H1 (cell line): ENCODE measurements at regions not wholly inside any gene's neighbourhood (a gene's known extent, or its start where the extent isn't known, plus 50 kb on each side); places are given as distances from the start of the nearest gene placed in this dataset.

Experiments
- CTCF ChIA-PET: fragments of 300-600 bp; sonication (Branson Sonifier 250); formaldehyde crosslinking; loops from one replicate; lab custom pipeline; 2021; ENCODE audit not compliant: partially characterized antibody; lab: Charles Lee
- POLR2A ChIA-PET: fragments of 300-600 bp; sonication (Branson Sonifier 250); formaldehyde crosslinking; loops from one replicate; lab custom pipeline; 2021; ENCODE audit warnings: inconsistent platforms; ENCODE audit not compliant: partially characterized antibody; lab: Charles Lee
- DNase-seq, 2 experiments: peaks; one replicate each; pipeline versions ENCODE4 v3.0.0 to v3.0.0-alpha.2; 2010 to 2022; ENCODE audit warnings: low spot score in 2 of 2, low read depth in 1 of 2, mixed read lengths in 1 of 2
- FAIRE-seq: peaks from 2 replicates; lab custom pipeline; 2011; peaks lifted over from hg19 to GRCh38; lab: Jason Lieb, UNC
- H2AFZ ChIP-seq: 2 replicates; pipeline ENCODE4 v1.8.1; 2012; ENCODE audit warnings: low read length, inconsistent platforms
- H2AK5ac ChIP-seq: 2 replicates; pipeline ENCODE4 v1.6.1; 2013; ENCODE audit warnings: low read depth, low read length
- H2BK120ac ChIP-seq: replicated peaks from 2 replicates; pipeline ENCODE3; 2013; ENCODE audit warnings: low read depth, low read length, inconsistent platforms
- H2BK12ac ChIP-seq: 2 replicates; pipeline ENCODE4 v1.6.1; 2013; ENCODE audit warnings: low read depth, low read length
- H2BK15ac ChIP-seq: 2 replicates; pipeline ENCODE4 v1.6.1; 2013; ENCODE audit warnings: low read length
- H2BK20ac ChIP-seq: 2 replicates; pipeline ENCODE4 v1.6.1; 2013; ENCODE audit warnings: low read length
- H2BK5ac ChIP-seq: 2 replicates; pipeline ENCODE4 v1.6.1; 2013; ENCODE audit warnings: low read depth, low read length
- H3K14ac ChIP-seq: 2 replicates; pipeline ENCODE4 v1.6.1; 2013; ENCODE audit warnings: inconsistent platforms; ENCODE audit not compliant: insufficient read length
- H3K18ac ChIP-seq: 2 replicates; pipeline ENCODE4 v1.6.1; 2013; ENCODE audit warnings: low read length; ENCODE audit errors: extremely low read depth
- H3K23ac ChIP-seq: 2 replicates; pipeline ENCODE4 v1.6.1; 2013; ENCODE audit warnings: inconsistent platforms; ENCODE audit not compliant: insufficient read length
- H3K23me2 ChIP-seq: 2 replicates; pipeline ENCODE4 v1.6.1; 2013; ENCODE audit warnings: low read depth, low read length
- H3K27ac ChIP-seq: 2 replicates; pipeline ENCODE4 v1.6.1; 2011; ENCODE audit warnings: low read depth, low read length, inconsistent platforms
- H3K27me3 ChIP-seq, 4 experiments: replicated peaks in 1 of 4; 1 replicate in 1 of 4; 2 replicates in 3 of 4; pipeline versions ENCODE4 v1.6.1 to v1.8.1; 2011 to 2013; ENCODE audit warnings: low read length in 3 of 4, mild to moderate bottlenecking in 3 of 4, inconsistent platforms in 2 of 4, mixed read lengths in 2 of 4, moderate library complexity in 1 of 4; ENCODE audit not compliant: control insufficient read depth in 3 of 4, insufficient read depth in 3 of 4; ENCODE audit errors: extremely low read depth in 1 of 4
- H3K36me3 ChIP-seq, 4 experiments: 2 replicates each; pipeline versions ENCODE4 v1.6.1 to v1.8.1; 2011 to 2013; ENCODE audit warnings: mild to moderate bottlenecking in 4 of 4, low read length in 3 of 4, moderate library complexity in 2 of 4, control low read depth in 1 of 4, inconsistent platforms in 1 of 4; ENCODE audit not compliant: insufficient read depth in 4 of 4, control insufficient read depth in 2 of 4
- H3K4ac ChIP-seq: replicated peaks from 2 replicates; pipeline ENCODE3; 2013; ENCODE audit warnings: low read length, low read depth, mixed read lengths, inconsistent platforms; ENCODE audit not compliant: insufficient read length
- H3K4me1 ChIP-seq, 4 experiments: replicated peaks in 1 of 4; 1 replicate in 1 of 4; 2 replicates in 3 of 4; pipeline versions ENCODE4 v1.6.1 to v1.8.1; 2011 to 2013; ENCODE audit warnings: low read length in 3 of 4, inconsistent platforms in 2 of 4, mixed read lengths in 1 of 4; ENCODE audit not compliant: insufficient read depth in 4 of 4, control insufficient read depth in 3 of 4
- H3K4me2 ChIP-seq, 2 experiments: 2 replicates each; pipeline versions ENCODE4 v1.6.1 to v1.8.1; 2011 to 2013; ENCODE audit warnings: low read depth in 2 of 2, low read length in 2 of 2, control low read depth in 1 of 2, inconsistent platforms in 1 of 2, mild to moderate bottlenecking in 1 of 2; ENCODE audit not compliant: insufficient read depth in 1 of 2
- H3K4me3 ChIP-seq, 4 experiments: fragments of 200-600, 300-600 bp in 1 of 4; sonication (generic), shearing (Covaris generic), sonication (Bioruptor Twin) in 1 of 4; 2 replicates each; pipeline versions ENCODE4 v1.5.1 to v1.8.1; 2011 to 2016; ENCODE audit warnings: low read length in 4 of 4, low read depth in 3 of 4, control low read depth in 2 of 4, inconsistent platforms in 2 of 4, mild to moderate bottlenecking in 2 of 4, mixed read lengths in 1 of 4, moderate library complexity in 1 of 4; ENCODE audit not compliant: insufficient read depth in 2 of 4; ENCODE audit errors: extremely low read depth in 1 of 4
- H3K56ac ChIP-seq: replicated peaks from 2 replicates; pipeline ENCODE3; 2013; ENCODE audit warnings: low read depth, mild to moderate bottlenecking, mixed read lengths, low read length, inconsistent platforms; ENCODE audit not compliant: insufficient read length
- H3K79me1 ChIP-seq: 2 replicates; pipeline ENCODE4 v1.6.1; 2013; ENCODE audit warnings: low read depth, low read length, control low read depth
- H3K79me2 ChIP-seq, 2 experiments: 2 replicates each; pipeline versions ENCODE4 v1.6.1 to v1.8.1; 2012 to 2013; ENCODE audit warnings: low read length in 2 of 2, mild to moderate bottlenecking in 2 of 2, inconsistent platforms in 1 of 2; ENCODE audit not compliant: insufficient read depth in 2 of 2, control insufficient read depth in 1 of 2
- H3K9ac ChIP-seq, 4 experiments: replicated peaks in 1 of 4; 1 replicate in 1 of 4; 2 replicates in 3 of 4; pipeline versions ENCODE4 v1.6.1 to v1.8.1; 2011 to 2013; ENCODE audit warnings: low read depth in 3 of 4, low read length in 3 of 4, control low read depth in 2 of 4, mild to moderate bottlenecking in 2 of 4, moderate library complexity in 2 of 4, inconsistent platforms in 1 of 4; ENCODE audit errors: extremely low read depth in 1 of 4
- H3K9me3 ChIP-seq, 2 experiments: 2 replicates each; pipeline versions ENCODE4 v1.6.1 to v1.8.1; 2012 to 2013; ENCODE audit warnings: mild to moderate bottlenecking in 2 of 2, moderate library complexity in 2 of 2, control low read depth in 1 of 2, inconsistent platforms in 1 of 2, low read depth in 1 of 2, low read length in 1 of 2, mixed read lengths in 1 of 2; ENCODE audit not compliant: insufficient read depth in 2 of 2
- H4K20me1 ChIP-seq, 2 experiments: replicated peaks in 1 of 2; 2 replicates each; pipeline versions ENCODE3 to v1.8.1; 2011 to 2013; ENCODE audit warnings: inconsistent platforms in 2 of 2, low read length in 2 of 2, mild to moderate bottlenecking in 1 of 2; ENCODE audit not compliant: insufficient read depth in 2 of 2, control insufficient read depth in 1 of 2
- H4K5ac ChIP-seq: 2 replicates; pipeline ENCODE4 v1.6.1; 2013; ENCODE audit warnings: low read length, low read depth, mixed read lengths, inconsistent platforms; ENCODE audit not compliant: insufficient read length
- H4K8ac ChIP-seq: 2 replicates; pipeline ENCODE4 v1.8.0; 2013; ENCODE audit warnings: mild to moderate bottlenecking, moderate library complexity, low read length, inconsistent platforms; ENCODE audit not compliant: insufficient read depth; ENCODE audit errors: extremely low read depth
- H4K91ac ChIP-seq: replicated peaks from 2 replicates; pipeline ENCODE3; 2013; ENCODE audit warnings: low read length, mixed read lengths, inconsistent platforms; ENCODE audit not compliant: insufficient read length
- CBX5 ChIP-seq: fragments of 300-800, 300-1000 bp; sonication (generic); IDR thresholded peaks from 2 replicates; pipeline ENCODE4 v1.7.1; 2016; ENCODE audit warnings: antibody characterized with exemption, low read length, low read depth
- JUND ChIP-seq: IDR thresholded peaks from 2 replicates; pipeline ENCODE4 v1.6.1; 2011; ENCODE audit warnings: mild to moderate bottlenecking, improper control_type of control experiment, low read length
- KDM1A ChIP-seq: fragments of 200-600, 300-600 bp; sonication (generic); IDR thresholded peaks from 2 replicates; pipeline ENCODE4 v1.7.1; 2016; ENCODE audit warnings: mild to moderate bottlenecking, low read length, borderline replicate concordance
- RFX5 ChIP-seq: IDR thresholded peaks from 2 replicates; pipeline ENCODE4 v1.6.1; 2011; ENCODE audit warnings: low read depth, low read length, improper control_type of control experiment, borderline replicate concordance
- SP1 ChIP-seq: IDR thresholded peaks from 2 replicates; pipeline ENCODE4 v1.6.1; 2011; ENCODE audit warnings: low read depth, low read length
- SUZ12 ChIP-seq: fragments of 200-600 bp; sonication (generic); IDR thresholded peaks from 2 replicates; pipeline ENCODE4 v1.6.1; 2012; ENCODE audit warnings: mild to moderate bottlenecking, inconsistent platforms, low read length, moderate library complexity, mixed read lengths
- ZNF274 ChIP-seq: IDR thresholded peaks from 2 replicates; pipeline ENCODE4 v1.7.0; 2012; ENCODE audit warnings: low read length, borderline replicate concordance; ENCODE audit errors: extremely low read depth
- WGBS, 2 experiments: shearing (Covaris generic) in 1 of 2; methylation state at CpG; one replicate each; pipeline versions ENCODE4 v1.1.6 to v1.1.7; 2013 to 2015; ENCODE audit warnings: low lambda C conversion rate in 2 of 2, mixed read lengths in 2 of 2, inconsistent platforms in 1 of 2, low coverage in 1 of 2, missing lambda C conversion rate in 1 of 2; ENCODE audit not compliant: insufficient replicate concordance in 2 of 2, insufficient coverage in 1 of 2, insufficient read length in 1 of 2; ENCODE audit errors: extremely low coverage in 1 of 2, missing lambda C conversion rate in 1 of 2; 5-methylcytosine and 5-hydroxymethylcytosine counted together

- H3K79me1 ChIP-seq, result no peaks in the 10 kb centered on the region
- H3K18ac ChIP-seq, result no peak overlapping the region
- H2BK15ac ChIP-seq, result peak overlapping the region; percentile 21; the same call in 1 of the 2 replicates
- H4K8ac ChIP-seq, result no peak overlapping the region
- H3K4ac ChIP-seq, result no peak overlapping the region
- peak overlapping the region; percentile 94 for H3K56ac ChIP-seq
- no peak overlapping the region for H2BK120ac ChIP-seq
- H4K5ac ChIP-seq, result no peak overlapping the region
- 94% methylated on average over 2 of the region's 2 CpGs; no CpG with 5 or more reads in 1 of the 2 experiments for WGBS, 2 experiments
- TF ChIP-seq CBX5, result no peak
- no peak for TF ChIP-seq KDM1A
- no peak for TF ChIP-seq RFX5
- no peak for TF ChIP-seq ZNF274
- TF ChIP-seq SP1, result no peak
- TF ChIP-seq JUND, result no peak
- no peak for TF ChIP-seq SUZ12
- no peaks in the 10 kb centered on the region for H3K79me2 ChIP-seq
- H3K23ac ChIP-seq, result no peak overlapping the region
- H2AK5ac ChIP-seq, result peak overlapping the region; percentile 87; the same call in 1 of the 2 replicates
- peak overlapping the region; percentile 60; the same call in 1 of the 2 replicates for H2BK12ac ChIP-seq
- POLR2A ChIA-PET, result no interaction called here
- H3K4me2 ChIP-seq, result no peak overlapping the region
- peaks cover 11% of the 10 kb centered on the region; the same call in 1 of the 2 replicates for H3K23me2 ChIP-seq
- peaks cover 1 to 7% of the 10 kb centered on the region in 2 experiments for H4K20me1 ChIP-seq
- no peak overlapping the region for H3K14ac ChIP-seq
- H3K9ac ChIP-seq, result no peak overlapping the region
- FAIRE-seq (no peak), DNase-seq (no peak)
- no peak overlapping the region for H3K4me3 ChIP-seq
- no peak overlapping the region for H3K27ac ChIP-seq
- CTCF ChIA-PET, result no interaction called here
- 0 out of 2 replicates have a peak overlapping the region, but pooled peaks have one; percentile 51 for H2BK20ac ChIP-seq
- H2AFZ ChIP-seq, result no peak overlapping the region
- H3K27me3 ChIP-seq, result no peaks in the 10 kb centered on the region
- no peaks in the 10 kb centered on the region for H3K36me3 ChIP-seq
- H4K91ac ChIP-seq, result peak overlapping the region; percentile 79
- 0 out of 2 replicates have a peak overlapping the region, but pooled peaks have one; percentile 22 for H2BK5ac ChIP-seq
- H3K9me3 ChIP-seq, result no peaks in the 10 kb centered on the region
- H3K4me1 ChIP-seq, result no peaks in the 10 kb centered on the region
These were observed 718.2 kb upstream of the SOX11 start for GRCh38 chr2:4973973-4974372.
